ENCODE measurements at regions not wholly inside any gene's neighbourhood (a gene's known extent, or its start where the extent isn't known, plus 50 kb on each side); places are given as distances from the start of the nearest gene placed in this dataset.
"Not testable (repeated sequence)": the region's sequence is repeated elsewhere in the genome, so short reads cannot be mapped to it uniquely, and the experiment has no call there.

DNA sequence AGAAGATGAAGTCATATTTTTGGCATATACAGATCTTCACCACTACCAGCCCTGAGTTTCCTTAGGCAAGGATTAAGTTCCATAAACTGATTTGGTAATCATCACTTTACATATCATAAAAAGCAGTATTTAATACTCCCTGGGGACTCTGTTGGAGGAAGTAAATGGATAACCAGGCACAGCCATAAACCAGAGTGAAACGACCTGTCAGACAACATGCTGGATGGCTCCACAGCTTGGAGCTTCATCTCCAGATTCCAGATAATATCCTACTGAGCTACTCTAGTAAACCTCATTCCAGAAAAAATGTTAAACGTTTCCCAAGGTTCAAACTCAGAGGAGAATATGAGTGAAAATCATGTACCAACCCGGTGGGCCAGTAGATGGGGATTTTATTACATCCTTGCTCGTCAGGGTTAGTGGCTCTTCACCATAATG is 109.2 kb downstream of the BASP1 start:
- in situ Hi-C loops (cut with MboI; ENCODE audit: low pct_unique_long_range_greater_than_20kb, low sequenced_read_pairs) = no loop called here

GRCh38 chr5:17327048-17327625 is 109.7 kb downstream of the BASP1 start:
- DNase-seq = no peak
- in situ Hi-C loops (cut with MboI; ENCODE audit: low pct_unique_long_range_greater_than_20kb, low sequenced_read_pairs) = no loop called here

More for the DNA sequence above, 109.2 kb downstream of the BASP1 start:
- no peak for DNase-seq

DNA sequence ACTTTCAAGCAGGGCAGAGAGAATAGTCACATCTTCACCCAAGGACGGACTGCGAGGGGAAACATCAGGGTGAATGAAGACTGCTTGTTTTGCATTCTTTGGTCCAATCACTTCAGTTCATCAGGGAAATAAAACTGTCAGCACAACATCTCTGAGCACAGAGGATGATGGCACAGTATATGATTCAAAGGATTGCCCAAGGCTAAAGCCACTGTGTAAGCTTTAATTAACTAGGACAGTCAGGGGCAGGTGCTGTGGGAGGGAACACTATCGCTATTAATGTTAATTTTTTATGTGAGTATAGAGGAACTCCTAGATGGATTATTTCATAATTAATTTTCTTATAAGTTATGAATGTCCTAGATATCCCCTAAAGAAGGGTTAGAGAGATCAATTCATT is 112.1 kb downstream of the BASP1 start:
- in situ Hi-C loops (cut with MboI; ENCODE audit: low pct_unique_long_range_greater_than_20kb, low sequenced_read_pairs) = no loop called here
- no peak for DNase-seq

- DNase-seq = no peak
- in situ Hi-C loops (cut with MboI; ENCODE audit: low pct_unique_long_range_greater_than_20kb, low sequenced_read_pairs) = no loop called here
Measured at GRCh38 chr5:17330386-17330785, 113.0 kb downstream of the BASP1 start.

- no peak for DNase-seq
- in situ Hi-C loops (cut with MboI; ENCODE audit: low pct_unique_long_range_greater_than_20kb, low sequenced_read_pairs) = no loop called here
Measured at GRCh38 chr5:17331651-17332050, 114.2 kb downstream of the BASP1 start.

GRCh38 chr5:17333755-17334154 is 116.3 kb downstream of the BASP1 start:
- DNase-seq = no peak
- in situ Hi-C loops (cut with MboI; ENCODE audit: low pct_unique_long_range_greater_than_20kb, low sequenced_read_pairs) = no loop called here

DNA sequence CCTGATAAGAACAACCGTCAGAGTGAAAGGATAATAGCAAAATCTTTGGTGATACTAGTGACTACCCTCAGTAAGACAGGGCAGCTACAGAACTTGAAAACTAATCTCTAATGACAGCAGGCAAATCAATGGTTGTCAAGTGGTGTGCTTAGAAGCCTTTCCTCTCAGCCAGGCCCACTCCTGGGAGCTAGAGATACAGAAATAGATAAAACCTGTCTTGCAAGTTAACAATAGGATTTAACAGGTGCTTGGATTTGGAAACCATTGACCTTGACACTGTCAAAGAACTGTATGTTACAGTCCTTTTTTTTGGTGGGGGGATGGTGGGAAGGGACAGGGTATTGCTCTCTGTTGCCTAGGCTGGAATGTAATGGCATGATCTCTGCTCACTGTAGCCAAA is 118.6 kb downstream of the BASP1 start:
- DNase-seq = no peak
- in situ Hi-C loops (cut with MboI; ENCODE audit: low pct_unique_long_range_greater_than_20kb, low sequenced_read_pairs) = no loop called here

DNA sequence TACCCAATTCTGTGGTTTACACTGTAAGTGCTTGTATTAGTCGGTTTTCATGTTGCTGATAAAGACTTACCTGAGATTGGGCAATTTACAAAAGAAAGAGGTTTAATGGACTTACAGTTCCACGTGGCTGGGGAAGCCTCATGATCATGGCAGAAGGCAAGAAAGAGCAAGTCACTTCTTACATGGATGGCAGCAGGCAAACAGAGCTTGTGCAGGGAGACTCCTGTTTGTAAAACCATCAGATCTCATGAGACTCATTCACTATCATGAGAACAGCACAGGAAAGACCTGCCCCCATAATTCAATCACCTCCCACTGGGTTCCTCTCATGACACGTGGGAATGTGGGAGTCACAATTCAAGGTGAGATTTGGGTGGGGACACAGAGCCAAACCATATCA is 119.3 kb downstream of the BASP1 start:
- in situ Hi-C loops (cut with MboI; ENCODE audit: low pct_unique_long_range_greater_than_20kb, low sequenced_read_pairs); DNase-seq: not testable (repeated sequence)

DNA sequence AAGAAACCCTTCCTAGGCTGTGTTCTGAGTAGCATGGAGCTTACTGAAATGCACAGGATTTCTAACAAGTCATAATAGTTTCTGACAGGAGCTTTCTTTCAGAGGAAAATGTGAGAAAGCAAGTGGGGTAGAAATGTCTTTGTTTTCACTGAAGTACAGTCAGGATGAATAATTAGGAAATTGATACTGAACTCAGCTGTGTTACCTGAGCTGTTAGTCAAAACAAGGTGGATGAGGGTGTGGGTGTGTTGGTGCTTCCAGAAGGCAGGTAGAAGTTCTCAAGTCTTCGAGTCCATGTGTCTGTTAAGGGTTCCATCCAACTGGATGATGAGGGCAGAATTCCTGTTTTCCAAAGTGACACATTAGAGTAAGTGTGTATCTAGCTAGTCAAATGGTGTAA is 122.4 kb downstream of the BASP1 start:
- no peak for DNase-seq
- in situ Hi-C loops (cut with MboI; ENCODE audit: low pct_unique_long_range_greater_than_20kb, low sequenced_read_pairs) = no loop called here

- DNase-seq = no peak
- in situ Hi-C loops (cut with MboI; ENCODE audit: low pct_unique_long_range_greater_than_20kb, low sequenced_read_pairs) = no loop called here
Measured at GRCh38 chr5:17340379-17340778, 122.9 kb downstream of the BASP1 start.

DNA sequence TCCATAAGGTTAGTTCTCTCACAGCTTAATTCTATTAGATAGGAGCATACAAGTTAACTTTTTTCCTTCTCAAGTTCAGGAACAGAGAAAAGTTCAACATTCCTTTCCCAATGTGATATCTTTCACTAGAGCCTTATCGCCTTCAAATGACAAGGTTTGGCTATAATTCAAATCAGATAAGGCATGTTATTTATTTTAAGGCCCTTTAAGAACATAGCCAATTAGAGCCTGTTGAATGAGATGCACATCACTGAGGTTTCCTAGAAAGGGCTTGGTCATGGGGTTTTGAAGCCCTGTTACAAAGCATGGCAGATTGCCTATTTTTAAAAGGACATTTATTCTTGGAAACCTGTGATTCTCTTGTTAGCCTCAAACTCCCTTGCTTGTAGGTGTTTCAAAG is 123.4 kb downstream of the BASP1 start:
- in situ Hi-C loops (cut with MboI; ENCODE audit: low pct_unique_long_range_greater_than_20kb, low sequenced_read_pairs) = no loop called here
- DNase-seq = no peak

DNA sequence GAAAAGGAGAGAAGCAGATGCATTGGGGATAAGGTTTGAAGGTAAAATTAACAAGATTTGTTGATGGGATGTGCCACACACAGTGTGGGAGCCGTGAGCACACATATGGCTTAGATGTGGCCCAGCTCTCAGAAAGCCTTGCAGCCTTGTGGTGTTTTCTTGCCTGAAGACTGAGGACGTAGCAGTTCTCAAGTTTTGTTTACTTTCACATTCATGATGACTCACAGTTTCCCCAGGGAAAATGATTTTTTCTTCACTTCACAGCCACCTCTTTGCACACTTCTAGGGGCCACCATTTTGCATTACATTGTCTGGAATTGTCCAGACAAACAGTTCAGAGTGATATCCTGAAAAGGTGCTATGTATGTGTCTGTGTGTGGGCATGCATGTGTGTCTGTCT is 126.2 kb downstream of the BASP1 start:
- DNase-seq = no peak
- in situ Hi-C loops (cut with MboI; ENCODE audit: low pct_unique_long_range_greater_than_20kb, low sequenced_read_pairs) = no loop called here

- in situ Hi-C loops (cut with MboI; ENCODE audit: low pct_unique_long_range_greater_than_20kb, low sequenced_read_pairs) = no loop called here
- no peak for DNase-seq
Measured at GRCh38 chr5:17346811-17347210, 129.4 kb downstream of the BASP1 start.

DNA sequence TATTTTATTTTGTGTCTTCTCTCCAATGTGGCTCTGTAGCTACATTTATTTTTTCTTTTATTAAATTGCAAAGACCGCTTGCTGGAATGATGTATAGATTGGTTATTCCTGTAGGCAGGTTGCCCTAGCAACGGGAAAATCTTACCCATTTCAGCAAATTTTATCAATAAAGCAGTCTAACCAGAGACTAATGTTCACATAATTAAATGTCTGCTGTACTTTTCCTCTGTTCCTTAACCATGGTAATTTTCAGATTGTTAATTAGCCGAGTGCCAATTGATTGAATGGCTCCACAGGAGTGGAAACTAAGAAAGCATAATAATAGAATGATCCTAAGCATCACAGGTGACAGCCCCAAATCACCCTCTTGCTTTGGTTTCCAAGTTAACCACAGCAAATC is 134.8 kb downstream of the BASP1 start:
- in situ Hi-C loops (cut with MboI; ENCODE audit: low pct_unique_long_range_greater_than_20kb, low sequenced_read_pairs) = no loop called here
- DNase-seq = no peak

GRCh38 chr5:17354265-17354664 is 136.8 kb downstream of the BASP1 start:
- in situ Hi-C loops (cut with MboI; ENCODE audit: low pct_unique_long_range_greater_than_20kb, low sequenced_read_pairs) = no loop called here

DNA sequence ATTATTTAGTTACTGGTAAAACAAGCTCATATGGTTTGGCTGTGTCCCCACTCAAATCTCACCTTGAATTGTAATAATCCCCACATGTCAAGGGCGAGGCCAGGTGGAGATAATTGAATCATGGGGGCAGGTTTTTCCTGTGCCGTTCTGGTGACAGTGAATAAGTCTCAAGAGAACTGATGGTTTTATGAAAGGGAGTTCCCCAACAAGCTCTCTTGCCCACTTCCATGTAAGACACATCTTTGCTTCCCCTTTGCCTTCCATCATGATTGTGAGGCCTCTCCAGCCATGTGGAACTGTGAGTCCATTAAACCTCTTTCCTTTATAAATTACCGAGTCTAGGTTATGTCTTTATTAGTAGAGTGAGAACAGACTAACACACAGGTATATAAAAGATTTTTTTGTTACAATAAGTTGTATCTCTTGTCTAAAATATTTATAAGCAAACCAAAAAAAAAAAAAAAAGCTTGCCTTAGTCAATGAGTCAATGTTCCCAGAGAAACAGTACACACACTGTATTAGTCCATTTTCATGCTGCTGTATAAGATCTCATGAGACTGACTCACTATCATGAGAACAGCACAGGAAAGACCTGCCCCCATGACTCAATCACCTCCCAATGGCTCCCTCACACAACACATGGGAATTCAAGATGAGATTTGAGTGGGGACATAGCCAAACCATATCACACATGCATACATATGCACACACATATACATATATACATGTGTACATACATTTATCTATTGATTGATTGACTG is 138.3 kb downstream of the BASP1 start:
- in situ Hi-C loops (cut with MboI; ENCODE audit: low pct_unique_long_range_greater_than_20kb, low sequenced_read_pairs) = no loop called here

More at GRCh38 chr5:17354265-17354664, 136.8 kb downstream of the BASP1 start:
- no peak for DNase-seq

GRCh38 chr5:17356551-17356950 is 139.1 kb downstream of the BASP1 start:
- no peak for DNase-seq

More for the DNA sequence above, 138.3 kb downstream of the BASP1 start:
- no peak for DNase-seq

DNA sequence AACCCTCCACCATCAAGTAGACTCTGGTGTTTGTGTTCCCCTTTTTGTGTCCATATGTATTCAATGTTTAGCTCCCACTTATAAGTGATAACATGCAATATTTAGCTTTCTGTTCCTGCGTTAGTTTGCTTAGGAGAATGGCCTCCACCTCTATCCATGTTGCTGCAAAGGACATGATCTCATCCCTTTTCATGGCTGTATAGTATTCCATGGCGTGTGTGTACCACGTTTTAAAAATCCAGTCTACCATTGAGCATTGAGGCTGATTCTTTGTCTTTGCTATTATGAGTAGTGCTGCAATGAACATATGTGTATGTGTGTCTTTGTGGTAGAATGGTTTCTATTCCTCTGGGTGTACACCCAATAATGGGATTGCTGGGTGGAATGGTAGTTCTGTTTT is 140.1 kb downstream of the BASP1 start:
- no peak for DNase-seq
- in situ Hi-C loops (cut with MboI; ENCODE audit: low pct_unique_long_range_greater_than_20kb, low sequenced_read_pairs) = no loop called here

More at GRCh38 chr5:17356551-17356950, 139.1 kb downstream of the BASP1 start:
- in situ Hi-C loops (cut with MboI; ENCODE audit: low pct_unique_long_range_greater_than_20kb, low sequenced_read_pairs) = no loop called here

GRCh38 chr5:17358031-17358430 is 140.0 kb upstream of the TAF11L2 start:
- DNase-seq = no peak
- in situ Hi-C loops (cut with MboI; ENCODE audit: low pct_unique_long_range_greater_than_20kb, low sequenced_read_pairs) = no loop called here

- in situ Hi-C loops (cut with MboI; ENCODE audit: low pct_unique_long_range_greater_than_20kb, low sequenced_read_pairs) = no loop called here
- DNase-seq = peak; percentile 18
Measured at GRCh38 chr5:17359451-17360011, 138.5 kb upstream of the TAF11L2 start.

Measured in KBM-7 (cell line).